ENCODE measurements at regions not wholly inside any gene's neighbourhood (a gene's known extent, or its start where the extent isn't known, plus 50 kb on each side); places are given as distances from the start of the nearest gene placed in this dataset.

- H2AK5ac ChIP-seq (ENCODE audit: insufficient read length, low read length), result no peak overlapping the region
- H3K9me3 ChIP-seq (ENCODE audit: control insufficient read depth, low read depth, low read length), result no peaks in the 10 kb centered on the region
- Mint-ChIP-seq H3K27me3 (ENCODE audit: low read depth) (no peaks in the 10 kb centered on the region), H3K36me3 (ENCODE audit: insufficient read depth in 1 of 3, low read depth in 3 of 3) (no peaks in the 10 kb centered on the region), H3K4me1 (0 out of 4 replicates have a peak, but pooled peaks cover 0 to 6% of the 10 kb centered on the region in 2 experiments), H3K9me3 (no peaks in the 10 kb centered on the region), H3K4me3 (no peak overlapping the region), H3K27ac (no peak overlapping the region)
- H4K8ac ChIP-seq (replicated peaks; ENCODE audit: insufficient read length, low read depth, low read length), result no peak overlapping the region
- H3K27me3 ChIP-seq (ENCODE audit: insufficient read depth, low read length), result no peaks in the 10 kb centered on the region
- DNase-seq, result no peak
- WGBS (ENCODE audit: extremely low coverage, insufficient read length, low lambda C conversion rate), result no CpG with 5 or more reads among the region's 3 CpGs
- H3K4me2 ChIP-seq (ENCODE audit: insufficient read depth, insufficient read length, low read length), result no peak overlapping the region
- H4K20me1 ChIP-seq (ENCODE audit: control insufficient read depth, insufficient read depth, insufficient read length), result no peaks in the 10 kb centered on the region
- no peaks in the 10 kb centered on the region for H3K23me2 ChIP-seq (ENCODE audit: insufficient read length, low read depth, low read length, poor library complexity, severe bottlenecking)
- H3K56ac ChIP-seq (ENCODE audit: insufficient read length, low read depth, low read length), result no peak overlapping the region
- no peaks in the 10 kb centered on the region for H3K79me1 ChIP-seq (ENCODE audit: insufficient read depth, low read depth, low read length, poor library complexity, severe bottlenecking)
- no peak overlapping the region for H2BK12ac ChIP-seq (ENCODE audit: insufficient read length, low read depth, low read length)
- no peak overlapping the region for H3K23ac ChIP-seq (ENCODE audit: insufficient read length, low read depth, low read length)
- no peak for TF ChIP-seq CTCF (conservative IDR thresholded peaks at IDR 0.05)
- no peak overlapping the region for H2BK15ac ChIP-seq (ENCODE audit: low read depth, low read length)
- no peak overlapping the region for H4K5ac ChIP-seq (ENCODE audit: insufficient read length, low read depth, low read length)
- H4K91ac ChIP-seq (ENCODE audit: insufficient read length, low read depth, low read length), result no peak overlapping the region
- H3T11ph ChIP-seq (ENCODE audit: low read length), result no peak overlapping the region
- H3K14ac ChIP-seq (ENCODE audit: insufficient read depth, low read length), result no peak overlapping the region
- H3K9ac ChIP-seq (ENCODE audit: extremely low read depth, insufficient read length, low read length), result no peak overlapping the region
- H2AFZ ChIP-seq (ENCODE audit: low read length), result no peak overlapping the region
- H3K79me2 ChIP-seq (ENCODE audit: insufficient read depth, low read length), result no peaks in the 10 kb centered on the region
- H3K4ac ChIP-seq (ENCODE audit: low read depth, low read length), result no peak overlapping the region
- H3K18ac ChIP-seq (ENCODE audit: insufficient read length, low read depth, low read length), result no peak overlapping the region
- H2BK20ac ChIP-seq (ENCODE audit: low read depth, low read length, poor library complexity, severe bottlenecking), result no peak overlapping the region
- H3K27ac ChIP-seq (ENCODE audit: insufficient read length, low read depth, low read length), result no peak overlapping the region
- H2BK5ac ChIP-seq (ENCODE audit: insufficient read length, low read length), result no peak overlapping the region
- no peak overlapping the region for H2BK120ac ChIP-seq (ENCODE audit: low read depth, low read length, poor library complexity, severe bottlenecking)
- H3K4me1 ChIP-seq (ENCODE audit: insufficient read depth, low read length), result no peaks in the 10 kb centered on the region
These were observed 56.0 kb upstream of the LRAT start for GRCh38 chr4:154687840-154688239.
